Spleen (tissue), 11 donors: ENCODE measurements at regions not wholly inside any gene's neighbourhood (a gene's known extent, or its start where the extent isn't known, plus 50 kb on each side); places are given as distances from the start of the nearest gene placed in this dataset.
"Not testable (repeated sequence)": the region's sequence is repeated elsewhere in the genome, so short reads cannot be mapped to it uniquely, and the experiment has no call there.

Experiments used
- DNase-seq: peaks from one replicate; pipeline ENCODE4 v3.0.0-alpha.2; 2020
- H3K27ac ChIP-seq, 8 donors: fragments of 200-600 bp; sonication (generic) in 7 of 8; 1 replicate in 4 of 8; 2 replicates in 4 of 8; pipeline versions ENCODE4 v1.5.0 to v1.8.0; 2016 to 2021; ENCODE audit warnings: inconsistent platforms in 4 of 8, mild to moderate bottlenecking in 4 of 8, moderate library complexity in 1 of 8
- H3K27me3 ChIP-seq, 7 donors: fragments of 200-600 bp; sonication (generic) in 6 of 7; replicated peaks in 1 of 7; 1 replicate in 4 of 7; 2 replicates in 3 of 7; pipeline versions ENCODE4 v1.5.0 to v1.8.0; 2016 to 2021; ENCODE audit warnings: inconsistent platforms in 3 of 7, mild to moderate bottlenecking in 1 of 7
- H3K36me3 ChIP-seq, 6 donors: fragments of 200-600 bp; sonication (generic) in 5 of 6; 1 replicate in 4 of 6; 2 replicates in 2 of 6; pipeline versions ENCODE4 v1.5.0 to v1.8.0; 2016 to 2021; ENCODE audit warnings: inconsistent platforms in 2 of 6
- H3K4me1 ChIP-seq, 6 donors: fragments of 200-600 bp; sonication (generic) in 5 of 6; 1 replicate in 3 of 6; 2 replicates in 3 of 6; pipeline versions ENCODE4 v1.5.0 to v1.8.0; 2016 to 2021; ENCODE audit warnings: inconsistent platforms in 3 of 6
- H3K4me3 ChIP-seq, 8 donors: fragments of 200-600 bp; sonication (generic) in 7 of 8; 1 replicate in 4 of 8; 2 replicates in 4 of 8; pipeline versions ENCODE4 v1.5.0 to v1.8.0; 2016 to 2021; ENCODE audit warnings: inconsistent platforms in 4 of 8, mild to moderate bottlenecking in 4 of 8, moderate library complexity in 2 of 8
- H3K9me3 ChIP-seq, 8 donors: fragments of 200-600 bp; sonication (generic) in 7 of 8; 1 replicate in 4 of 8; 2 replicates in 4 of 8; pipeline versions ENCODE4 v1.5.0 to v1.8.0; 2016 to 2021; ENCODE audit warnings: inconsistent platforms in 4 of 8
- CTCF ChIP-seq, 11 experiments: fragments of 200-600 bp in 7 of 11; fragments of 450-650 bp in 4 of 11; sonication (generic) in 4 of 11; IDR thresholded peaks in 8 of 11; conservative IDR thresholded peaks in 3 of 11; 1 replicate in 7 of 11; 2 replicates in 4 of 11; pipeline versions ENCODE4 v1.4.0 to v1.8.0; 2016 to 2021; ENCODE audit warnings: antibody characterized with exemption in 11 of 11, inconsistent platforms in 4 of 11, mild to moderate bottlenecking in 1 of 11
- POLR2A ChIP-seq, 3 donors: fragments of 450-650 bp; IDR thresholded peaks; one replicate each; pipeline ENCODE4 v1.5.1; 2017; ENCODE audit warnings: antibody characterized with exemption in 3 of 3, mild to moderate bottlenecking in 1 of 3
- POLR2AphosphoS5 ChIP-seq, 3 donors: sonication (generic); formaldehyde crosslinking; IDR thresholded peaks; one replicate each; pipeline ENCODE4 v1.5.1; 2017; ENCODE audit warnings: antibody characterized with exemption in 3 of 3
- WGBS, 5 donors: extraction: QIAGEN DNeasy Blood & Tissue Kit in 3 of 5; methylation state at CpG; one replicate each; pipeline versions ENCODE4 v1.1.5 to v1.1.7; 2013 to 2018; 5-methylcytosine and 5-hydroxymethylcytosine counted together
- intact Hi-C: fragments of 100-400 bp; cut with DNase I; formaldehyde crosslinking; loops from one replicate; pipeline ENCODE4 v1.15.0; 2023; ENCODE audit warnings: low total_unique reads
- donor health status: healthy with polysubstance abuse.
- donor health status: DM: no; HTN: no; CAD: no; lungs with moderate emphysema.
- donor health status: DM: no; HTN: no; CAD: no.
- donor health status: Bipolar disorder and iron deficiency.
- donor health status: healthy.
- donor health status: DM: no; HTN: no; CAD: no.
- donor health status: DM: yes; HTN: yes; CAD: no.

DNA sequence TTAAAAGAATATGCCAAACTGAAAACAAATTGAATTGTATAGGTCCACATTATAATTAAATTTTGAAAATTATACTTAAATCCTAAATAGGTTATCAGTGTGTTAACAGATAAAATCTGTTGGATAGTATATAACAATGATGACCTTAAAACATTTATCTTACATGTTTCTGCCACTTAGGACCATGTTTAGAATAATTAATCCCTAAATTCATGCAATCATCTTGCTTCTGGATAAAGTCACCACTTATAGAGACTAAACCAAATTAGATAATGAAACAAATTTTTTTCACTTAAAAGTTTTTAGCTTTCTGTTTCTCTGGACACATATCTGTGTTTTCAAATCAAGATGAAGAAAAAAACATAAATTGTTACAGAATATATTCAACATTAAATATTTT is 511.7 kb upstream of the MIR17HG start:
- Histone ChIP-seq H3K27ac (no peak overlapping the region), H3K4me1 (no peaks in the 10 kb centered on the region), H3K4me3 (no peak overlapping the region), H3K27me3 (no peaks in the 10 kb centered on the region), H3K9me3 (peaks cover 0 to 6% (median 0%) of the 10 kb centered on the region in 8 donors), H3K36me3 (no peaks in the 10 kb centered on the region)
- no peak for DNase-seq
- intact Hi-C loops: no loop called here
- TF ChIP-seq POLR2A (IDR thresholded peaks at IDR 0.05) (no peak), POLR2AphosphoS5 (IDR thresholded peaks at IDR 0.05) (no peak), CTCF (IDR thresholded peaks at IDR 0.05 in 8 of 11, conservative IDR thresholded peaks at IDR 0.05 in 3 of 11) (no peak)

GRCh38 chr13:90838317-90838960 is 509.0 kb upstream of the MIR17HG start:
- TF ChIP-seq CTCF (IDR thresholded peaks at IDR 0.05 in 8 of 11, conservative IDR thresholded peaks at IDR 0.05 in 3 of 11): no peak
- TF ChIP-seq POLR2A (IDR thresholded peaks at IDR 0.05): no peak
- no peak for TF ChIP-seq POLR2AphosphoS5 (IDR thresholded peaks at IDR 0.05)
- intact Hi-C loops: no loop called here

GRCh38 chr13:90839061-90839460 is 508.4 kb upstream of the MIR17HG start:
- H3K27ac ChIP-seq: no peak overlapping the region
- DNase-seq: no peak
- H3K27me3 ChIP-seq: no peaks in the 10 kb centered on the region
- H3K4me1 ChIP-seq: no peaks in the 10 kb centered on the region
- intact Hi-C loops: no loop called here
- peaks cover 0 to 6% (median 0%) of the 10 kb centered on the region in 8 donors for H3K9me3 ChIP-seq
- no peaks in the 10 kb centered on the region for H3K36me3 ChIP-seq
- H3K4me3 ChIP-seq: no peak overlapping the region
- TF ChIP-seq POLR2AphosphoS5 (IDR thresholded peaks at IDR 0.05) (no peak), POLR2A (IDR thresholded peaks at IDR 0.05) (no peak), CTCF (IDR thresholded peaks at IDR 0.05 in 8 of 11, conservative IDR thresholded peaks at IDR 0.05 in 3 of 11) (no peak)

More at GRCh38 chr13:90838317-90838960, 509.0 kb upstream of the MIR17HG start:
- H3K9me3 ChIP-seq: peaks cover 0 to 6% (median 0%) of the 10 kb centered on the region in 8 donors
- H3K27me3 ChIP-seq: no peaks in the 10 kb centered on the region
- no peaks in the 10 kb centered on the region for H3K36me3 ChIP-seq
- no peak overlapping the region for H3K27ac ChIP-seq
- H3K4me1 ChIP-seq: no peaks in the 10 kb centered on the region
- no peak overlapping the region for H3K4me3 ChIP-seq
- DNase-seq: no peak
- WGBS, 5 donors: 86 to 96% (median 87%) methylated on average over 4 of the region's 4 CpGs

- H3K9me3 ChIP-seq: peaks cover 0 to 4% (median 0%) of the 10 kb centered on the region in 8 donors
- no peaks in the 10 kb centered on the region for H3K27me3 ChIP-seq
- no peak overlapping the region for H3K4me3 ChIP-seq
- no peak for DNase-seq
- no peak overlapping the region for H3K27ac ChIP-seq
- TF ChIP-seq POLR2A (IDR thresholded peaks at IDR 0.05): no peak
- TF ChIP-seq POLR2AphosphoS5 (IDR thresholded peaks at IDR 0.05): no peak
- intact Hi-C loops: no loop called here
- 78 to 94% (median 82%) methylated on average over 1 of the region's 1 CpG for WGBS, 5 donors
- H3K36me3 ChIP-seq: no peaks in the 10 kb centered on the region
- no peaks in the 10 kb centered on the region for H3K4me1 ChIP-seq
These were observed 500.6 kb upstream of the MIR17HG start for GRCh38 chr13:90846936-90847335.

DNA sequence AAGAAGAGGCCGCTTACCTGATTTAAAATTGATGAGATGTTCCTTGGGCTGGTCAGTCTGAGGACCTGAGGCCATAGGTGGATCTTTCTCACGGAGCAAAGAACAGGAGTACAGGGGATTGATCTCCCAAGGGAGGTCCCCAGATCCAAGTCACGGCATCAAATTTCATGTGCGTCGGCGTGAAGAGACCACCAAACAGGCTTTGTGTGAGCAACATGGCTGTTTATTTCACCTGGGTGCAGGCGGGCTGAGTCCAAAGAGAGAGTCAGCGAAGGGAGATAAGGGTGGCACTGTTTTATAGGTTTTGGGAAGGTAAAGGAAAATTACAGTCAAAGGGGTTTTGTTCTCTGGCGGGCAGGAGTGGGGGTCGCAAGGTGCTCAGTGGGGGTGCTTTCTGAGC is 493.8 kb upstream of the MIR17HG start:
- H3K4me1 ChIP-seq, H3K27ac ChIP-seq, H3K4me3 ChIP-seq, H3K9me3 ChIP-seq, DNase-seq, intact Hi-C loops, H3K36me3 ChIP-seq, H3K27me3 ChIP-seq: not testable (repeated sequence)
- 84 to 98% (median 86%) methylated on average over 10 of the region's 10 CpGs for WGBS, 5 donors
